H9 (cell line): ENCODE measurements at regions not wholly inside any gene's neighbourhood (a gene's known extent, or its start where the extent isn't known, plus 50 kb on each side); places are given as distances from the start of the nearest gene placed in this dataset.

Experiments
- DNase-seq: peaks from one replicate; pipeline ENCODE4 v3.0.0-alpha.2; 2017
- H2AFZ ChIP-seq: one replicate; pipeline ENCODE4 v1.6.1; 2013; ENCODE audit warnings: mild to moderate bottlenecking, low read length, control low read depth, moderate library complexity
- H2AK5ac ChIP-seq: 2 replicates; pipeline ENCODE4 v1.6.1; 2013; ENCODE audit warnings: low read length, control low read depth, mixed read lengths; ENCODE audit not compliant: insufficient read length
- H2BK120ac ChIP-seq: one replicate; pipeline ENCODE4 v1.6.1; 2013; ENCODE audit warnings: low read depth, mild to moderate bottlenecking, low read length, control low read depth, inconsistent platforms; ENCODE audit not compliant: poor library complexity, severe bottlenecking
- H2BK12ac ChIP-seq: 2 replicates; pipeline ENCODE4 v1.6.1; 2013; ENCODE audit warnings: low read length, control low read depth, mixed read lengths, low read depth; ENCODE audit not compliant: insufficient read length
- H2BK15ac ChIP-seq: 2 replicates; pipeline ENCODE4 v1.6.1; 2013; ENCODE audit warnings: low read depth, low read length, control low read depth
- H2BK20ac ChIP-seq: one replicate; pipeline ENCODE4 v1.6.1; 2013; ENCODE audit warnings: low read depth, mild to moderate bottlenecking, low read length, control low read depth, inconsistent platforms; ENCODE audit not compliant: poor library complexity, severe bottlenecking
- H2BK5ac ChIP-seq: 2 replicates; pipeline ENCODE4 v1.6.1; 2013; ENCODE audit warnings: low read length, control low read depth, mixed read lengths; ENCODE audit not compliant: insufficient read length
- H3K14ac ChIP-seq: 2 replicates; pipeline ENCODE4 v1.6.1; 2013; ENCODE audit warnings: low read length, control low read depth; ENCODE audit not compliant: insufficient read depth
- H3K18ac ChIP-seq: 2 replicates; pipeline ENCODE4 v1.6.1; 2013; ENCODE audit warnings: low read depth, mild to moderate bottlenecking, mixed read lengths, low read length, control low read depth; ENCODE audit not compliant: insufficient read length
- H3K23ac ChIP-seq: 2 replicates; pipeline ENCODE4 v1.6.1; 2013; ENCODE audit warnings: low read length, control low read depth, mixed read lengths, low read depth; ENCODE audit not compliant: insufficient read length
- H3K23me2 ChIP-seq: 2 replicates; pipeline ENCODE4 v1.6.1; 2013; ENCODE audit warnings: low read depth, mild to moderate bottlenecking, mixed read lengths, low read length, control low read depth; ENCODE audit not compliant: insufficient read length, poor library complexity, severe bottlenecking
- H3K27ac ChIP-seq: 2 replicates; pipeline ENCODE4 v1.5.1; 2013; ENCODE audit warnings: low read length, control low read depth, mixed read lengths, low read depth; ENCODE audit not compliant: insufficient read length
- H3K27me3 ChIP-seq: 2 replicates; pipeline ENCODE4 v1.6.1; 2013; ENCODE audit warnings: low read length, control low read depth, inconsistent platforms; ENCODE audit not compliant: insufficient read depth
- H3K4ac ChIP-seq: 2 replicates; pipeline ENCODE4 v1.6.1; 2013; ENCODE audit warnings: low read depth, mild to moderate bottlenecking, control low read depth, inconsistent platforms, low read length, moderate library complexity
- H3K4me1 ChIP-seq: 2 replicates; pipeline ENCODE4 v1.6.1; 2013; ENCODE audit warnings: low read length, control low read depth, inconsistent platforms; ENCODE audit not compliant: insufficient read depth
- H3K4me2 ChIP-seq: 2 replicates; pipeline ENCODE4 v1.6.1; 2013; ENCODE audit warnings: low read length, control low read depth, mixed read lengths; ENCODE audit not compliant: insufficient read length, insufficient read depth
- H3K56ac ChIP-seq: 2 replicates; pipeline ENCODE4 v1.6.1; 2013; ENCODE audit warnings: low read depth, mild to moderate bottlenecking, mixed read lengths, low read length, control low read depth; ENCODE audit not compliant: insufficient read length
- H3K79me1 ChIP-seq: 2 replicates; pipeline ENCODE4 v1.6.1; 2013; ENCODE audit warnings: low read depth, mild to moderate bottlenecking, moderate library complexity, low read length, control low read depth, inconsistent platforms; ENCODE audit not compliant: insufficient read depth, poor library complexity, severe bottlenecking
- H3K79me2 ChIP-seq: 2 replicates; pipeline ENCODE4 v1.6.1; 2013; ENCODE audit warnings: low read length, control low read depth, inconsistent platforms; ENCODE audit not compliant: insufficient read depth
- H3K9ac ChIP-seq: 2 replicates; pipeline ENCODE4 v1.6.1; 2013; ENCODE audit warnings: low read length, control low read depth, mixed read lengths; ENCODE audit not compliant: insufficient read length; ENCODE audit errors: extremely low read depth
- H3K9me3 ChIP-seq: one replicate; pipeline ENCODE4 v1.6.1; 2013; ENCODE audit warnings: low read depth, low read length, inconsistent platforms; ENCODE audit not compliant: control insufficient read depth
- H3T11ph ChIP-seq: one replicate; pipeline ENCODE4 v1.6.1; 2013; ENCODE audit warnings: mild to moderate bottlenecking, low read length, control low read depth, inconsistent platforms
- H4K20me1 ChIP-seq: one replicate; pipeline ENCODE4 v1.6.1; 2013; ENCODE audit not compliant: control insufficient read depth, insufficient read length, insufficient read depth
- H4K5ac ChIP-seq: 2 replicates; pipeline ENCODE4 v1.6.1; 2013; ENCODE audit warnings: low read depth, mild to moderate bottlenecking, mixed read lengths, low read length, control low read depth; ENCODE audit not compliant: insufficient read length
- H4K8ac ChIP-seq: replicated peaks from 2 replicates; pipeline ENCODE4 v1.6.1; 2013; ENCODE audit warnings: low read length, control low read depth, mixed read lengths, low read depth; ENCODE audit not compliant: insufficient read length
- H4K91ac ChIP-seq: 2 replicates; pipeline ENCODE4 v1.6.1; 2013; ENCODE audit warnings: low read depth, mild to moderate bottlenecking, moderate library complexity, mixed read lengths, low read length, control low read depth; ENCODE audit not compliant: insufficient read length
- H3K27ac Mint-ChIP-seq, 3 experiments: 2 replicates in 2 of 3; 3 replicates in 1 of 3; pipeline ENCODE4 v1.8.0; 2020 to 2021; ENCODE audit warnings: mixed read lengths in 3 of 3, mild to moderate bottlenecking in 1 of 3, moderate library complexity in 1 of 3
- H3K27me3 Mint-ChIP-seq: 2 replicates; pipeline ENCODE4 v1.8.0; 2021; ENCODE audit warnings: low read depth, mild to moderate bottlenecking, moderate library complexity, mixed read lengths
- H3K36me3 Mint-ChIP-seq, 3 experiments: 2 replicates in 2 of 3; 3 replicates in 1 of 3; pipeline ENCODE4 v1.8.0; 2020 to 2021; ENCODE audit warnings: low read depth in 3 of 3, mixed read lengths in 3 of 3; ENCODE audit not compliant: insufficient read depth in 1 of 3
- H3K4me1 Mint-ChIP-seq, 2 experiments: 2 replicates each; pipeline ENCODE4 v1.8.0; 2020; ENCODE audit warnings: mixed read lengths in 2 of 2
- H3K4me3 Mint-ChIP-seq, 2 experiments: 2 replicates in 1 of 2; 3 replicates in 1 of 2; pipeline ENCODE4 v1.8.0; 2020 to 2021; ENCODE audit warnings: mild to moderate bottlenecking in 2 of 2, mixed read lengths in 2 of 2, moderate library complexity in 1 of 2
- H3K9me3 Mint-ChIP-seq, 2 experiments: 2 replicates in 1 of 2; 3 replicates in 1 of 2; pipeline ENCODE4 v1.8.0; 2020; ENCODE audit warnings: mild to moderate bottlenecking in 2 of 2, mixed read lengths in 2 of 2, moderate library complexity in 1 of 2
- WGBS: extraction: QIAGEN DNeasy Blood & Tissue Kit; methylation state at CpG from one replicate; pipeline ENCODE4 v1.1.7; 2013; ENCODE audit warnings: missing lambda C conversion rate, low lambda C conversion rate, mixed read lengths; ENCODE audit not compliant: insufficient read length; ENCODE audit errors: extremely low coverage; 5-methylcytosine and 5-hydroxymethylcytosine counted together
- TF ChIP-seq, protein P1 (sequence below): fragments of 200-600 bp; sonication (generic); conservative IDR thresholded peaks from 3 replicates; pipeline ENCODE4 v1.8.0; 2021; ENCODE audit warnings: antibody characterized with exemption, mild to moderate bottlenecking

DNA sequence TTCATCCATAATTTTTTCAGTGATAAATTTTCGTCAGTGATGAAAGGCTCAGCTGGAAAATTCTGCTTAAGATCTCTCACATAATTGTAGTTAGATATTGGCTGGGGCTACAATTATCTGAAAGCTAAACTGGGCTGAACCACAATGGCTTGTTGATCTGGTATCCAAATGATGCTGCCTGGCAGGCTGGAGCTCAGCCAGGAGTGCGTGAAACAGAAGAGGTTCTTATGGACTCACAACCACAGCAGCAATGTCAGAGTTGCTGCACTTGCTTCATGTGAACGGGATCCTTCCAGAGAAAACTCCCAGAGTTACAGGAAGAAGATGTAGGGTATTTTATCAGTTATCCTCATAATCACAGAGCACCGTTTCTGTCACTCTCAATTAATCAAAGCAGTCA lies 533.2 kb upstream of the POM121L12 start:
- Histone ChIP-seq H3K79me2 (no peaks in the 10 kb centered on the region), H3K27ac (no peak overlapping the region)

More for the DNA sequence above, 533.2 kb upstream of the POM121L12 start:
- no peak overlapping the region for H2AK5ac ChIP-seq
- H3K4me1 ChIP-seq = no peaks in the 10 kb centered on the region
- no peak overlapping the region for H2BK5ac ChIP-seq
- H3K9me3 ChIP-seq = no peaks in the 10 kb centered on the region
- H3K4me2 ChIP-seq = no peak overlapping the region
- peaks cover 6 to 8% of the 10 kb centered on the region in 2 experiments for H3K4me1 Mint-ChIP-seq
- H4K8ac ChIP-seq = no peak overlapping the region
- no CpG with 5 or more reads among the region's 4 CpGs for WGBS
- no peak overlapping the region for H3K18ac ChIP-seq
- no peak overlapping the region for H3K4me3 Mint-ChIP-seq
- no peak overlapping the region for H4K5ac ChIP-seq
- no peak overlapping the region for H2BK15ac ChIP-seq
- no peak overlapping the region for H4K91ac ChIP-seq
- no peaks in the 10 kb centered on the region for H3K27me3 ChIP-seq
- no peaks in the 10 kb centered on the region for H3K79me1 ChIP-seq
- no peak overlapping the region for H2BK120ac ChIP-seq
- H3T11ph ChIP-seq = no peak overlapping the region
- no peak overlapping the region for H3K9ac ChIP-seq
- no peaks in the 10 kb centered on the region for H3K27me3 Mint-ChIP-seq
- no peaks in the 10 kb centered on the region for H3K36me3 Mint-ChIP-seq
- no peak overlapping the region for H3K56ac ChIP-seq
- H4K20me1 ChIP-seq = no peaks in the 10 kb centered on the region
- H3K9me3 Mint-ChIP-seq = no peaks in the 10 kb centered on the region
- no peak overlapping the region for H2BK20ac ChIP-seq
- no peak for DNase-seq
- TF ChIP-seq, protein P1, sequence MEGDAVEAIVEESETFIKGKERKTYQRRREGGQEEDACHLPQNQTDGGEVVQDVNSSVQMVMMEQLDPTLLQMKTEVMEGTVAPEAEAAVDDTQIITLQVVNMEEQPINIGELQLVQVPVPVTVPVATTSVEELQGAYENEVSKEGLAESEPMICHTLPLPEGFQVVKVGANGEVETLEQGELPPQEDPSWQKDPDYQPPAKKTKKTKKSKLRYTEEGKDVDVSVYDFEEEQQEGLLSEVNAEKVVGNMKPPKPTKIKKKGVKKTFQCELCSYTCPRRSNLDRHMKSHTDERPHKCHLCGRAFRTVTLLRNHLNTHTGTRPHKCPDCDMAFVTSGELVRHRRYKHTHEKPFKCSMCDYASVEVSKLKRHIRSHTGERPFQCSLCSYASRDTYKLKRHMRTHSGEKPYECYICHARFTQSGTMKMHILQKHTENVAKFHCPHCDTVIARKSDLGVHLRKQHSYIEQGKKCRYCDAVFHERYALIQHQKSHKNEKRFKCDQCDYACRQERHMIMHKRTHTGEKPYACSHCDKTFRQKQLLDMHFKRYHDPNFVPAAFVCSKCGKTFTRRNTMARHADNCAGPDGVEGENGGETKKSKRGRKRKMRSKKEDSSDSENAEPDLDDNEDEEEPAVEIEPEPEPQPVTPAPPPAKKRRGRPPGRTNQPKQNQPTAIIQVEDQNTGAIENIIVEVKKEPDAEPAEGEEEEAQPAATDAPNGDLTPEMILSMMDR = no peak
- H3K27ac Mint-ChIP-seq = no peak overlapping the region
- no peak overlapping the region for H3K4ac ChIP-seq
- no peak overlapping the region for H2BK12ac ChIP-seq
- no peak overlapping the region for H3K14ac ChIP-seq
- no peak overlapping the region for H2AFZ ChIP-seq
- no peaks in the 10 kb centered on the region for H3K23me2 ChIP-seq
- H3K23ac ChIP-seq = no peak overlapping the region
